Neural cell (in vitro differentiated cells): ENCODE measurements at regions not wholly inside any gene's neighbourhood (a gene's known extent, or its start where the extent isn't known, plus 50 kb on each side); places are given as distances from the start of the nearest gene placed in this dataset.

Experiments used
- H2AFZ ChIP-seq: fragments of 200-600, 300-800 bp; sonication (generic), shearing (Covaris generic); 2 replicates; pipeline ENCODE4 v1.6.0; 2014; ENCODE audit warnings: low read depth, mild to moderate bottlenecking, antibody characterized with exemption, low read length, moderate library complexity
- H3F3A ChIP-seq: fragments of 200-600 bp; shearing (Covaris generic); 2 replicates; pipeline ENCODE4 v1.6.1; 2016; ENCODE audit warnings: mild to moderate bottlenecking, moderate library complexity, mixed read lengths, antibody characterized with exemption, low read length; ENCODE audit not compliant: insufficient read depth, poor library complexity, severe bottlenecking
- H3K27ac ChIP-seq: fragments of 200-600, 300-800 bp; sonication (generic), shearing (Covaris generic); 2 replicates; pipeline ENCODE4 v1.5.1; 2014; ENCODE audit warnings: mild to moderate bottlenecking, low read length, moderate library complexity
- H3K27me3 ChIP-seq: fragments of 300-800, 200-600 bp; sonication (generic), shearing (Covaris generic); 2 replicates; pipeline ENCODE4 v1.6.0; 2014; ENCODE audit warnings: mild to moderate bottlenecking, low read depth, low read length, moderate library complexity; ENCODE audit not compliant: insufficient read depth
- H3K36me3 ChIP-seq: fragments of 300-800, 200-600 bp; sonication (generic), shearing (Covaris generic); 2 replicates; pipeline ENCODE4 v1.5.1; 2014; ENCODE audit warnings: mild to moderate bottlenecking, antibody characterized with exemption, low read length, moderate library complexity; ENCODE audit not compliant: insufficient read depth
- H3K4me2 ChIP-seq: fragments of 300-800, 200-600 bp; sonication (generic), shearing (Covaris generic); 2 replicates; pipeline ENCODE4 v1.6.0; 2014; ENCODE audit warnings: mild to moderate bottlenecking, low read length
- H3K4me3 ChIP-seq: fragments of 300-800, 200-600 bp; sonication (generic), shearing (Covaris generic); 2 replicates; pipeline ENCODE4 v1.5.1; 2014; ENCODE audit warnings: mild to moderate bottlenecking, low read length, moderate library complexity
- H3K79me2 ChIP-seq: fragments of 200-600 bp; shearing (Covaris generic); replicated peaks from 2 replicates; pipeline ENCODE4 v1.6.0; 2014; ENCODE audit warnings: mild to moderate bottlenecking, low read length, moderate library complexity; ENCODE audit not compliant: insufficient read depth
- H3K9ac ChIP-seq: fragments of 300-800, 200-600 bp; sonication (generic), shearing (Covaris generic); 2 replicates; pipeline ENCODE4 v1.6.1; 2016; ENCODE audit warnings: mild to moderate bottlenecking, low read length, mixed read lengths
- H3K9me2 ChIP-seq: fragments of 200-600 bp; shearing (Covaris generic); 2 replicates; pipeline ENCODE4 v1.6.1; 2016; ENCODE audit warnings: mild to moderate bottlenecking, low read length, mixed read lengths; ENCODE audit not compliant: insufficient read depth
- H3K9me3 ChIP-seq: fragments of 200-600, 300-800 bp; sonication (generic), shearing (Covaris generic); 2 replicates; pipeline ENCODE4 v1.6.1; 2016; ENCODE audit warnings: mild to moderate bottlenecking, mixed run types, low read length, moderate library complexity, mixed read lengths
- H4K20me1 ChIP-seq: fragments of 200-600 bp; shearing (Covaris generic); 2 replicates; pipeline ENCODE4 v1.6.1; 2016; ENCODE audit warnings: mild to moderate bottlenecking, mixed run types; ENCODE audit not compliant: insufficient read depth
- CTCF ChIP-seq: fragments of 450-650 bp; IDR thresholded peaks from 2 replicates; pipeline ENCODE4 v1.5.1; 2014; ENCODE audit warnings: antibody characterized with exemption, mild to moderate bottlenecking, moderate library complexity; ENCODE audit not compliant: poor library complexity, severe bottlenecking
- EP300 ChIP-seq: fragments of 450-650 bp; conservative IDR thresholded peaks from 2 replicates; pipeline ENCODE4 v1.6.1; 2014; ENCODE audit warnings: antibody characterized with exemption, mild to moderate bottlenecking, moderate library complexity; ENCODE audit not compliant: poor library complexity, severe bottlenecking
- EZH2 ChIP-seq: fragments of 200-600, 300-800 bp; shearing (Covaris generic), sonication (generic); IDR thresholded peaks from 2 replicates; pipeline ENCODE4 v1.6.1; 2014; ENCODE audit warnings: antibody characterized with exemption, low read length, borderline replicate concordance, mild to moderate bottlenecking; ENCODE audit not compliant: insufficient read depth, poor library complexity, severe bottlenecking
- MXI1 ChIP-seq: fragments of 450-650 bp; conservative IDR thresholded peaks from 2 replicates; pipeline ENCODE4 v1.6.1; 2014; ENCODE audit warnings: antibody characterized with exemption, mild to moderate bottlenecking; ENCODE audit not compliant: poor library complexity, severe bottlenecking
- POLR2AphosphoS5 ChIP-seq: IDR thresholded peaks from 2 replicates; pipeline ENCODE4 v1.6.1; 2012
- RAD21 ChIP-seq: fragments of 450-650 bp; conservative IDR thresholded peaks from 2 replicates; pipeline ENCODE4 v1.6.1; 2014; ENCODE audit warnings: antibody characterized with exemption, mild to moderate bottlenecking, moderate library complexity
- REST ChIP-seq: IDR thresholded peaks from 2 replicates; pipeline ENCODE4 v1.6.1; 2012; ENCODE audit warnings: borderline replicate concordance
- SMC3 ChIP-seq: fragments of 450-650 bp; conservative IDR thresholded peaks from 2 replicates; pipeline ENCODE4 v1.6.1; 2014; ENCODE audit warnings: antibody characterized with exemption, mild to moderate bottlenecking, moderate library complexity; ENCODE audit not compliant: poor library complexity
- TAF1 ChIP-seq: IDR thresholded peaks from 2 replicates; pipeline ENCODE4 v1.6.1; 2012; ENCODE audit warnings: low read depth

- H3K9me3 ChIP-seq: no peaks in the 10 kb centered on the region
Measured at GRCh38 chr5:61969347-61969746, 336.7 kb upstream of the KIF2A start.

GRCh38 chr5:61969755-61970154, 336.3 kb upstream of the KIF2A start:
- no peaks in the 10 kb centered on the region for H3K9me2 ChIP-seq
- H3K27me3 ChIP-seq: no peaks in the 10 kb centered on the region
- H3F3A ChIP-seq: no peaks in the 10 kb centered on the region
- no peaks in the 10 kb centered on the region for H4K20me1 ChIP-seq
- no peaks in the 10 kb centered on the region for H3K9me3 ChIP-seq
- no peak overlapping the region for H3K4me2 ChIP-seq
- no peak overlapping the region for H2AFZ ChIP-seq
- no peak overlapping the region for H3K27ac ChIP-seq
- H3K4me3 ChIP-seq: no peak overlapping the region
- no peaks in the 10 kb centered on the region for H3K79me2 ChIP-seq
- H3K9ac ChIP-seq: no peak overlapping the region
- H3K36me3 ChIP-seq: no peaks in the 10 kb centered on the region
- no peak for TF ChIP-seq RAD21
- TF ChIP-seq MXI1: no peak
- TF ChIP-seq TAF1: no peak
- TF ChIP-seq EZH2: no peak
- no peak for TF ChIP-seq SMC3
- no peak for TF ChIP-seq POLR2AphosphoS5
- TF ChIP-seq EP300: no peak
- no peak for TF ChIP-seq CTCF

More at GRCh38 chr5:61969347-61969746, 336.7 kb upstream of the KIF2A start:
- Histone ChIP-seq H3K4me2 (no peak overlapping the region), H3K27me3 (no peaks in the 10 kb centered on the region), H3F3A (no peaks in the 10 kb centered on the region), H3K79me2 (no peaks in the 10 kb centered on the region), H2AFZ (no peak overlapping the region), H3K9ac (no peak overlapping the region), H3K4me3 (no peak overlapping the region), H3K27ac (no peak overlapping the region), H3K9me2 (no peaks in the 10 kb centered on the region), H4K20me1 (no peaks in the 10 kb centered on the region), H3K36me3 (no peaks in the 10 kb centered on the region)
- TF ChIP-seq POLR2AphosphoS5 (no peak), EP300 (no peak), TAF1 (no peak), CTCF (no peak), MXI1 (no peak), REST (no peak), SMC3 (no peak), EZH2 (no peak), RAD21 (no peak)
